ENCODE measurements at regions not wholly inside any gene's neighbourhood (a gene's known extent, or its start where the extent isn't known, plus 50 kb on each side); places are given as distances from the start of the nearest gene placed in this dataset.
"Not testable (repeated sequence)": the region's sequence is repeated elsewhere in the genome, so short reads cannot be mapped to it uniquely, and the experiment has no call there.

GRCh38 chr1:206312274-206312665, 108.9 kb downstream of the SRGAP2 start:
- not testable (repeated sequence) for DNase-seq (ENCODE audit: low spot score)

GRCh38 chr1:206314951-206315636, 111.8 kb downstream of the SRGAP2 start:
- not testable (repeated sequence) for DNase-seq (ENCODE audit: low spot score)

DNA sequence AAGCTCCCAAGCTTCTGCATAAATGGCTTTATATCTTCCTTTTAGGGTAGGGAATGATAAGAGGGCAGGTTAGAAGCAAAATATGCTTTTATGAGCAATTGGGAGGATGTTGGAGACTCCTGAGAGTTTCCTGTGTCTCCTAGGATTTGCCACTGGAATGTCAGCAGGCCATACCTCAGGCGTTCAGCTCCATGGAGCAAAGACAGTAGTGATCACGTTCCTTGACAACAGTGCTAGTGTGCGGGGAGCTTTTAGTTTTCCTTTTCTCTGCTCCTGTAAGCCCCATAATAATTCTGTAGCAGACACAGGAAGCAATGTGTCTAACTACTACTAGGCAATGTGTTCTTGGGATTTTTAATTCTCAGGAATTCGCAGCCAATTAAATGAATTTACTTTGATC, 113.6 kb downstream of the SRGAP2 start:
- DNase-seq (ENCODE audit: low spot score) = not testable (repeated sequence)

GRCh38 chr1:206317878-206318514, 114.7 kb downstream of the SRGAP2 start:
- not testable (repeated sequence) for DNase-seq (ENCODE audit: low spot score)

GRCh38 chr1:206320227-206320626, 116.9 kb downstream of the SRGAP2 start:
- not testable (repeated sequence) for DNase-seq (ENCODE audit: low spot score)

GRCh38 chr1:206326159-206326939, 123.0 kb downstream of the SRGAP2 start:
- DNase-seq (ENCODE audit: low spot score) = not testable (repeated sequence)

- DNase-seq (ENCODE audit: low spot score) = not testable (repeated sequence)
Measured at GRCh38 chr1:206331597-206331996, 128.3 kb downstream of the SRGAP2 start.

DNA sequence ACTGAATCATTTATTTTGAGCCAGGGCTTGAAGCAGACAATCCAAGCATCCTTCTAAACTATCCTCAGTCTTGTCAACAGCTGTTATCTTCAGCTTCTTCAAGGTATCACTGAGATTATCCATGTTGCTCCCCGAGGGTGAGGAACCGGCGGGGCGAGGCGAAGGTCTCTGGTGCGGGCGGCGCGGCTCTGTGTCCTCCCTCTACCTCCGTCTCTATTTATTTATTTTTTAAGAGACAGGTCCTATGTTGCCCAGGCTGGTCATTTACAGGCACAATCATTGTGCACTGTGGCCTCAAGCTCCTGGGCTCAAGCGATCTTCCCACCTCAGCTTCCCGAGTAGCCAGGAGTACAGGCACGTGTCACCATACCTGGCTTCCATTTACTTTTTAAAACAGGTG, 130.0 kb downstream of the SRGAP2 start:
- not testable (repeated sequence) for DNase-seq (ENCODE audit: low spot score)

- not testable (repeated sequence) for DNase-seq (ENCODE audit: low spot score)
Measured at GRCh38 chr1:206333897-206334296, 130.6 kb downstream of the SRGAP2 start.

GRCh38 chr1:206334481-206334880, 131.1 kb downstream of the SRGAP2 start:
- DNase-seq (ENCODE audit: low spot score) = not testable (repeated sequence)

DNA sequence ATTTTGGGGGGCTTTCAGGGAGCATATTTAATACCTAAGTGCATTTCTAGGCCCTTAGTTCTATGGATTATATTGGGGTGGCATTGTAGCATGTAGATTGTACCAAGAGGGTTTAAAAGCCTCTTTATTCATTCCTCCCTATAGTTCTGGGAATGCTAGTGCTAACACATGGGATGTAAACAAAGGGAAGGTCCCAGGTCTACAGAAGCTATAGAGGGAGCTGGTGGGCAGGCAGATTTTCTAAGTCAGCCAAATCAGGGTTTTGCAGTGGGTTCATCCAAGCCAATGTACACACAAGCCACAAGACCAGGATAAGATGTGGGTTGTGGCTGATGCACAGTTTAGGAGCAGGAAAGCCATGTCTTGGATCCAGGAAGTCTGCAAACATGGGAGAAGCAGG, 131.8 kb downstream of the SRGAP2 start:
- not testable (repeated sequence) for DNase-seq (ENCODE audit: low spot score)

GRCh38 chr1:206335875-206336846, 132.8 kb downstream of the SRGAP2 start:
- not testable (repeated sequence) for DNase-seq (ENCODE audit: low spot score)

DNA sequence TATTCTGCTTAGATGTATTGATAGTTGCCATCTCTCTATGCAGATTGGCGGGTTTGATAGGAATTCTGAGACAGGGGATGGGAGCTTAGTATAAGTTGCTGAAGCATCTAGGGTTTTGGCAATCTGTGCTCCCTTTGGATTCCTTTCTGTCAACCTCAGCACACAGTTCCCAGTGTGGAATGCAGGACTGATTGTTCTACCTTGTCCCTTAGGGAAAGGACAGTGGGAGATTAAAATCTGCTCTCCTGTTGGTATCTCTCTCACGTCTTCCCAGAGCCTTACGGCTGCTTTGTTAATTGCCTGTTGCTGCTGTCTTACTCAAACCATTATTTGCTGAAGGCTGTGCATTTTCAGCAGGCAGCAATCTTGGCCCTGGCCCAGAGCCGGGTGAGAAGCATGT, 133.3 kb upstream of the IKBKE start:
- DNase-seq (ENCODE audit: low spot score) = not testable (repeated sequence)

DNA sequence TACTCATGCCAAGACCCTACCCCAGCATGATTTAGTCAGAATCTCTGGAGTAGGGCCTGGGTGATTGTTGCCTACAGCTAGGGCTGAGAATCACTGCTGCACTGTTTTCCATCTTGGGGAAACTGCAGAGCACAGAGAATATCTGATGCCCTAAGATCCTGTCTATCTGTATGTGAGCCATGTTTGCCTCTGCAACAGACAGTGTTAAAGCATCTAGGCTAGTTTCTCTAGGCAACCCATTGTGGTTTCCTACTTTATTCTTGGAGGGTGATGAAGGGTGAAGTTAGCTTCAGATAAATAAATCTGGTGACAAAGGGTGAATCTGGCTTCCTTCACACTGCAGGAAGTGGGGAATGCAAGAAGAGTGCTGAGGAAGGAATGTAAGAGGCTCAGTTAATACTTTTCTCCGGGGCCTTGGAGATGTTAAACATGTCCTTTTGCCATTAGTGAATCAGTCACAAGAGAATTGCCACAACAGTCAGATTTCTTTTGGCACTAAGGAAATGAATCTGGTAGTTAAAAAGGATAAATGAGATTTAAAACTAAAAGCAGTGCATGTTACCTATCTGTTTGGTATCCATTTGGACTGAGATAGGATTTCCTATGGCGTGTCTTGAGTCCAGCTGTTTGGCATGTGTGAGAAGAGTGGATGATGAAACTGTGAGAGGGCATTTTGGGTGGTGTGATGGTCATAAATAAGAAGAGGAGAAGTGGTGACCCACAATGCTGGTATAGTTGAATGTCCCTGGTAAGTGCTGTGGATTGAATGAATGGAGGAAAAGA, 119.6 kb upstream of the IKBKE start:
- DNase-seq (ENCODE audit: low spot score) = not testable (repeated sequence)

GRCh38 chr1:206351276-206352052, 118.8 kb upstream of the IKBKE start:
- not testable (repeated sequence) for DNase-seq (ENCODE audit: low spot score)

DNA sequence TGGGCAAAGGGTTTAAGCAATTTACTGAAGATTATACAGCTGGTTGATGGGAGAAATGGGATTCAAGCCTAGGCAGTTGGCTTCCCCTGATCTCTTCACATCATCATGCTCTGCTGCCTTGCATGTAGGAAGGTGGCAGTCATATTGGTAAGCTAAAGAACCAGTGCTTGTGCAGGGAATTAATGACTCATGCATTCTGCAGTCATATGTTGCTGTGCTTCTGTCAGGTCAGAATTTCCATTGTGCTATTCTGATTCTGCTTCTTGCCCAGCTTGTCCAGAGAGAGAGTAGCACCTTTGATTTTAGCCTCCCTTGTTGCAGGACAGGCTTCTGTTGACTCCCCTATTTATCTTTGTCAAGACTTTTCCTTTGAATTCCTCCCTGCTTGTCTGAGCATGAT, 114.0 kb upstream of the IKBKE start:
- DNase-seq (ENCODE audit: low spot score) = peak; percentile 67

DNA sequence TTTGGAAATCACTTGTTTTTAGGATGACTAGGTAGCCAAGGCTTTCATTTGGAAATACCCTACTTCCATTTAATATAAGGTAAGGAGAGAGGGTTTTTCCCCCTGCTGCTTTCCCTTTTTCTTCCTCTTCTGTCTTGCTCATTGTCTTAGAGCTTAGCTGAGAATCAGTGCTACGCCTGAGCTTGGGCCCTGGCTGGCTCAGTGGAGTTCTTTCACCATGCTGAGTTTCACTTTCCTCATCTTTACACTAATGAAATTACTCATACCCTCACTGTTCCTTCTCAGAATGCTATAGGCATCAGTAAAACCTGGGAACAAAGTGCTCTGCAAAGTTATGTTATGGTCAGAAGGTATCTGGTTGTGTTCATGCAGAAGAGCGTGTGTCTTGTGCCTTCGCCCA, 112.3 kb upstream of the IKBKE start:
- peak; percentile 57 for DNase-seq (ENCODE audit: low spot score)

- DNase-seq (ENCODE audit: low spot score) = not testable (repeated sequence)
Measured at GRCh38 chr1:206358771-206359170, 111.5 kb upstream of the IKBKE start.

DNA sequence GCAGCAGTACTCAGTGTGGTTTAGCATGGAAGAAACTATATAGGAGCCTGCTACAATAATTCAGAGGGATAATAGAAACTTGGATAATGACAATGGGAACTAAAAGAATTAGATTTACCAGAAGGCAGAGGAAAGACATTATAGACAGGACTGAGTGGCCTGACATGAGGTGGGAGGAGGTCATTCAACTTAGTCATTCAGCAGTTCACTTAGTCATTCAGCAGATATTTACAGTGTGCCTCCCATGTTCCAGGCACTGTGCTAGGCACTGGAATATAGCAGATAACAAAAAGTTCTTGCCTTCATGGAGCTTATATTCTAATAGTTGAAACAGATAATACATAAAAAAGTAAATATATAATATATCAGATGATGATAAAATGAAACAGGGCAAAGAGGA, 110.9 kb upstream of the IKBKE start:
- DNase-seq (ENCODE audit: low spot score) = not testable (repeated sequence)

GRCh38 chr1:206361978-206362543, 108.2 kb upstream of the IKBKE start:
- not testable (repeated sequence) for DNase-seq (ENCODE audit: low spot score)

Data from activated CD4-positive, alpha-beta T cell treated with anti-CD3 and anti-CD28 coated beads, Interleukin-2, Interleukin-4, amounts not matched to agents 100 ng/mL and 50 ng/mL, durations not matched to agents 16 hours and 8 hours (primary cell).